IPS-18c (cell line): ENCODE measurements at regions not wholly inside any gene's neighbourhood (a gene's known extent, or its start where the extent isn't known, plus 50 kb on each side); places are given as distances from the start of the nearest gene placed in this dataset.

ENCODE experiments used
- H3K4me3 ChIP-seq: 2 replicates; pipeline ENCODE4 v1.7.0; 2013; ENCODE audit warnings: low read depth, mild to moderate bottlenecking, low read length, moderate library complexity; ENCODE audit not compliant: insufficient read depth
- H3K9me3 ChIP-seq: one replicate; pipeline ENCODE4 v1.6.1; 2013; ENCODE audit warnings: mild to moderate bottlenecking, low read length, moderate library complexity; ENCODE audit not compliant: control insufficient read depth, insufficient read depth

- Histone ChIP-seq H3K9me3 (no peaks in the 10 kb centered on the region), H3K4me3 (no peak overlapping the region)
Observed at GRCh38 chr15:46525984-46526725, 891.3 kb downstream of the SQOR start.

DNA sequence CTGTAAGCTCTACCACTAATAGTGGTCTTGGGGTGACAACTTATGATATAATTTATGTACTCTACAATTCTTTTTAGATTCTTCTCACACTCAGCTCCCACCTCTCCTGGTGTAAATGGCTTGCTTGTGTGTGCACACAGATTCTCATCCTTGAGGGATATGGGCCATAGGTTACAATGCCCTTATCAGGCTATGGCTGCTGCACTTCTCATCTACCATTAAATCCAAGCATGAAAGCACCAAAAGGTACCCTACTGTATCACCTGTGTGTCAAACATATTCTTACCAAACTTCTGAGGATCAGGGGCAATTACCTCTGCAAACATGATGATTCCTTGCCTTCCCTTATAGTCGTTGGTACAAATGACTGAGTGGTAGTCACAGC, 891.9 kb downstream of the SQOR start:
- Histone ChIP-seq H3K9me3 (peaks cover 2% of the 10 kb centered on the region), H3K4me3 (no peak overlapping the region)

- H3K9me3 ChIP-seq: no peaks in the 10 kb centered on the region
- no peak overlapping the region for H3K4me3 ChIP-seq
Observed at GRCh38 chr15:46543626-46544025, 908.8 kb downstream of the SQOR start.

DNA sequence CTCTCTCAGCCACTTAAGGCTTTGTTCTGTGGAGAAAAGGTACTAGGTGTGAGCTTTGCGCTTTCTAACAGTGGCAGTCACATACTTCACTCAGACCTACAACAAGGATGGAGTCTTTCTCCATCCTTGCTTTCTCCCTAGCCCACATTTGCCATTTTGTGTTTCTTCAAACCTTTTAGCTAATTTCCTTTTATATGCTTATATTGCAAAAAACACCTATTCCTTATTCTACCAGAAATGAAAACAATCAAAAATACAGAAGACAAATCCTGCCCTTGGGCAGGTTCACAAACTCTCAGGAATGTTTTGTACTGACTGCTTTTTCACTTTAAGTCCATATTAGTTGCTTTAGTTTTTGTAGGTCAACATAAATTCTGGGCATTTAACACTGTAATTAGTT, 914.2 kb downstream of the SQOR start:
- Histone ChIP-seq H3K9me3 (no peaks in the 10 kb centered on the region), H3K4me3 (no peak overlapping the region)

GRCh38 chr15:46552316-46552715, 917.5 kb downstream of the SQOR start:
- Histone ChIP-seq H3K9me3 (no peaks in the 10 kb centered on the region), H3K4me3 (no peak overlapping the region)

- Histone ChIP-seq H3K4me3 (no peak overlapping the region), H3K9me3 (peaks cover 2% of the 10 kb centered on the region)
Observed at GRCh38 chr15:46555547-46555946, 920.7 kb downstream of the SQOR start.

GRCh38 chr15:46556010-46556409, 921.2 kb downstream of the SQOR start:
- Histone ChIP-seq H3K9me3 (peaks cover 2% of the 10 kb centered on the region), H3K4me3 (no peak overlapping the region)

GRCh38 chr15:46556559-46557379, 921.9 kb downstream of the SQOR start:
- Histone ChIP-seq H3K4me3 (no peak overlapping the region), H3K9me3 (peaks cover 2% of the 10 kb centered on the region)

DNA sequence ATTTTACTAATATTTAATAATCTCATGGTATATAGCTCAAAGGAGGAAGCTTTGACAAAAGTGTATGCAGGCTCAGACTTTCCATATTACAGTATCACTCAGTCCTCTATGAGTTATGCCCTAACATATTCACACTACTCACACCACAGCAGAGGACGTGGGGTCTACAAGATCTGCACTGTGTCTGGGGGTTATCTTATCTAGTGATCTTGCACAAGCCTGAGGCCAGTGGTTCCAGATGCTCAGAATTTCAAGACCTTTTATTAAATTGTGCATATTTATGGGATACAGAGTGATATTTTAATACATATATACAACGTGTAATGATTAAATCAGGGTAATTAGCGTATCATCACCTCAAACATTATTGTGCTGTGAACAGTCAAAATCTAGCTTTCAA, 933.1 kb downstream of the SQOR start:
- no peaks in the 10 kb centered on the region for H3K9me3 ChIP-seq
- H3K4me3 ChIP-seq: no peak overlapping the region

DNA sequence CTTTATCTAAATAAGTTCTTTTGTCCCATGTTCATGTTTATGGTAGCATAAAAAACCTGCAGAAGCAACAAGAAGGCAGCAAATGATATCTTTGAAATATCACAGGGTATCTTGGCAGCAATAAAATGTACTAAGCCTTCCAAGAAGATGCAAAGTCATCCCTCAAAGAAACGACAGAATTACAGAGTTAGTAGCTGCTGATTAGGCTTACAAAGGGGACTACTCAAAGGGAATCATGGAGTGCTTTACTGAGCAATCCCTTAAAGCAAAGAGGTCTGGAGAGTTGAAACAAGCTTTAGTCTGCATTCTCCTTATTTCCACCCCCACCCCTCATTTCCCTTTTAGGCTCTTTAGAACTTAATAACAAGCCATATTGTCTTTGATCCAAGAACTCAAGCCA, 935.0 kb downstream of the SQOR start:
- Histone ChIP-seq H3K9me3 (no peaks in the 10 kb centered on the region), H3K4me3 (no peak overlapping the region)

GRCh38 chr15:46576646-46577395, 942.0 kb downstream of the SQOR start:
- no peaks in the 10 kb centered on the region for H3K9me3 ChIP-seq

GRCh38 chr15:46577767-46578166, 942.9 kb downstream of the SQOR start:
- Histone ChIP-seq H3K4me3 (no peak overlapping the region), H3K9me3 (no peaks in the 10 kb centered on the region)

More at GRCh38 chr15:46576646-46577395, 942.0 kb downstream of the SQOR start:
- no peak overlapping the region for H3K4me3 ChIP-seq

- Histone ChIP-seq H3K9me3 (no peaks in the 10 kb centered on the region), H3K4me3 (no peak overlapping the region)
Observed at GRCh38 chr15:46580487-46580886, 945.7 kb downstream of the SQOR start.

DNA sequence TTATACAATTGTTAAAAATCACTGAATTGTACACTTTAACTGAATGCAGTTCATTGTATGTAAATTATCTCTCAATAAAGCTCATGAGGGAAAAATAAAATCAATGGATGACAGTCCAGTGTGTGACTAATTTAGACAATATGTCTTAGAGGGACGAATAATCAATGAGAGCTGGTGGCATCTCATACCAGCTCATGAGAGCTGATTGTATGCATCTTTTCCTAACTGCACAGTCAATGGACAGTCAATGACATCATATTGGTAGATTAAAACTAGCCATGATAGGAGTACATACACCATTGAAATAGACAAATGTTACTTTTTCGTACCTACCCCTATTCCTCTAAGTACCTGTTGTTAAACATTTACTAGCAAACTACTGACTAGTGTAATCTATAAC, 946.1 kb downstream of the SQOR start:
- no peak overlapping the region for H3K4me3 ChIP-seq

DNA sequence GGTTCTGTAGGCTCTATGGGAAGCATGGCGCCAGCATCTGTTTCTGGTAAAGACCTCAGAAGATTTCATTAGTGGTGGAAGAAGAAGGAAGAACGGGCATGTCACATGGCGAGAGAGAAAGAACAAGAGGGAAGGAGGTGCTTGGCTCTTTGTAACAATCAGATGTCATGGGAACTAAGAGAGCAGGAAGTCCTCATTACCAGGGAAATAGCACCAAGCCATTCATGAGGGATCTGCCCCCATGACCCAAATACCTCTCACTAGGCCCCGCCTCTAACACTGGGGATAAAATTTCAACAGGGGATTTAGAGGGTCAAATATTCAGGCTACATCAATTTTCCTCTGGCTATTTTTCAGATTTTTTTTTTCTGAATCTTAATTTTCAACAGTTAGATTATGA, 954.3 kb downstream of the SQOR start:
- no peaks in the 10 kb centered on the region for H3K9me3 ChIP-seq
- no peak overlapping the region for H3K4me3 ChIP-seq

More for the DNA sequence above, 946.1 kb downstream of the SQOR start:
- no peaks in the 10 kb centered on the region for H3K9me3 ChIP-seq

- Histone ChIP-seq H3K4me3 (no peak overlapping the region), H3K9me3 (no peaks in the 10 kb centered on the region)
Observed at GRCh38 chr15:46591462-46591861, 956.6 kb downstream of the SQOR start.

DNA sequence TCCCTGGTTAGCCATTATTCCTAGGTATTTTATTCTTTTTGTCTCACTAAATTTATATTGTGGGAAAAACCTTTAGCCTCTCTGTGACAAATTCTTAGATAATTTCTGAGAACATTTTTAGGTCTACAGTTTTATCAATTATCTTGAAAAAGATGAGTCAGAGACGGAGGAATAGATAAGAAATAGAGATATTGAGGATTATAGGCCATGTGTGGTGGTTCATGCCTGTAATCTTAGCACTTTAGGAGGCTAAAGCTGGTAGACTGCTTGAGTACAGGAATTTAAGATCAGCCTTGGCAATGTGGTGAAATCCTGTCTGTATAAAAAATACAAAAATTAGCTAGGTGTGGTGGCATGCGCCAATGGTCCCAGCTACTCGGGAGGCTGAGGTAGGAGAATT, 960.2 kb downstream of the SQOR start:
- Histone ChIP-seq H3K4me3 (no peak overlapping the region), H3K9me3 (no peaks in the 10 kb centered on the region)

DNA sequence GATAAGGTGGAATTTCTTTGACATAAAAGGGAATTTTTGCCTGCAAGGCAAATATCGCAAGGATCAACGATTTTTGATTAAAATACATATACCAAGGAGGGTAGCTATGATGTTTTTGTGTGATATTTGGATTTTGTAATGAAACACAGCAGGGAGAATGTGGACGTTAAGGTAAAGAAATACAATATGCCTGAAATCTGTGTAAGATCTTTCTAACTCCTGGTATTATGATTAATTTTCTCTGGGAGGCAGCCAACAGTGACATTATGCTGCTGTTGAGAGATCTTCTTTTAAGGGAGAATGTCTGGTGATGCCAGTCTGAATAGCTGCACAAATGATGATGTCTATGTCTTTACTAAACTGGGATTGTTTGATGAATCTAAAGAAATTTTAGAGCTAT, 972.2 kb downstream of the SQOR start:
- H3K4me3 ChIP-seq: no peak overlapping the region

More for the DNA sequence above, 972.2 kb downstream of the SQOR start:
- no peaks in the 10 kb centered on the region for H3K9me3 ChIP-seq
